HCT116 (cell line): ENCODE measurements at regions not wholly inside any gene's neighbourhood (a gene's known extent, or its start where the extent isn't known, plus 50 kb on each side); places are given as distances from the start of the nearest gene placed in this dataset.

Source experiments
- ATAC-seq: fragments of 200-7000 bp; cut with Tn5 transposase; 2 replicates; pipeline ENCODE4 v1.9.1; 2020; ENCODE audit warnings: mild to moderate bottlenecking, moderate library complexity
- BruUV-seq: library from RNA; stranded (reverse); fragments of 400-500 nt; replicated peaks from 2 replicates; lab custom pipeline; 2021; lab: Mats Ljungman, UMichigan
- CTCF ChIA-PET: fragments of 300-600 bp; sonication (Branson Sonifier 250); formaldehyde crosslinking; loops from one replicate; lab custom pipeline; 2021; ENCODE audit warnings: antibody characterized with exemption; lab: Charles Lee
- POLR2A ChIA-PET: fragments of 300-600, 350-600 bp; sonication (Branson Sonifier 250); formaldehyde crosslinking; loops from one replicate; lab custom pipeline; 2021; ENCODE audit warnings: antibody characterized with exemption; lab: Charles Lee
- RAD21 ChIA-PET, 2 experiments: fragments of 300-600 bp; sonication (Branson Sonifier 250); formaldehyde crosslinking; loops; one replicate each; lab custom pipeline; 2023; ENCODE audit warnings: low total read pairs in 2 of 2; ENCODE audit not compliant: uncharacterized antibody in 2 of 2, unreplicated experiment in 2 of 2, low non-redundant PET in 1 of 2; lab: Charles Lee
- DNase-seq: peaks from one replicate; pipeline ENCODE4 v3.0.0-alpha.2; 2010; ENCODE audit warnings: low read depth, low spot score
- H2AFZ ChIP-seq: fragments of 200-600 bp; shearing (Covaris generic), sonication (generic); 2 replicates; pipeline ENCODE4 v1.6.1; 2017; ENCODE audit warnings: low read depth, mixed run types, mixed read lengths, antibody characterized with exemption, low read length; ENCODE audit not compliant: poor library complexity, severe bottlenecking
- H3K27ac ChIP-seq: 2 replicates; pipeline ENCODE4 v1.5.1; 2012; ENCODE audit warnings: low read depth, low read length
- H3K27me3 ChIP-seq: fragments of 200-600 bp; sonication (generic); 2 replicates; pipeline ENCODE4 v1.6.1; 2016; ENCODE audit warnings: mixed run types, low read length, mixed read lengths; ENCODE audit not compliant: insufficient read depth
- H3K36me3 ChIP-seq, 2 experiments: fragments of 200-500 bp in 1 of 2; fragments of 200-600 bp in 1 of 2; sonication (Bioruptor generic) in 1 of 2; sonication (generic) in 1 of 2; 2 replicates each; pipeline versions ENCODE4 v1.5.1 to v1.6.1; 2014 to 2016; ENCODE audit warnings: low read length in 2 of 2, inconsistent platforms in 1 of 2, mixed read lengths in 1 of 2, mixed run types in 1 of 2; ENCODE audit not compliant: insufficient read depth in 2 of 2, control insufficient read depth in 1 of 2
- H3K4me1 ChIP-seq, 2 experiments: fragments of 200-600 bp in 1 of 2; sonication (generic) in 1 of 2; 2 replicates each; pipeline versions ENCODE4 v1.5.1 to v1.6.1; 2012 to 2017; ENCODE audit warnings: low read length in 2 of 2, inconsistent platforms in 1 of 2, mild to moderate bottlenecking in 1 of 2, mixed read lengths in 1 of 2, mixed run types in 1 of 2, moderate library complexity in 1 of 2; ENCODE audit not compliant: insufficient read depth in 2 of 2, control insufficient read depth in 1 of 2
- H3K4me2 ChIP-seq: fragments of 200-600 bp; sonication (generic); 2 replicates; pipeline ENCODE4 v1.6.1; 2017; ENCODE audit warnings: mixed run types, low read length, mixed read lengths
- H3K4me3 ChIP-seq, 2 experiments: fragments of 200-600 bp in 1 of 2; sonication (generic) in 1 of 2; replicated peaks in 1 of 2; 2 replicates each; pipeline ENCODE4 v1.5.1; 2011 to 2016; ENCODE audit warnings: low read length in 2 of 2, control low read depth in 1 of 2, low read depth in 1 of 2, mild to moderate bottlenecking in 1 of 2, mixed read lengths in 1 of 2, mixed run types in 1 of 2
- H3K79me2 ChIP-seq: fragments of 200-600 bp; sonication (generic); 2 replicates; pipeline ENCODE4 v1.6.1; 2017; ENCODE audit warnings: mild to moderate bottlenecking, mixed run types, low read length, moderate library complexity, mixed read lengths; ENCODE audit not compliant: insufficient read depth
- H3K9ac ChIP-seq: fragments of 200-600 bp; sonication (generic); 2 replicates; pipeline ENCODE4 v1.6.1; 2016; ENCODE audit warnings: low read length, mixed read lengths
- H3K9me2 ChIP-seq: fragments of 200-600 bp; sonication (generic), shearing (Covaris generic); 2 replicates; pipeline ENCODE4 v1.6.1; 2017; ENCODE audit warnings: mixed run types, mild to moderate bottlenecking, moderate library complexity; ENCODE audit not compliant: insufficient read depth
- H3K9me3 ChIP-seq, 2 experiments: fragments of 200-500 bp in 1 of 2; fragments of 200-600 bp in 1 of 2; sonication (Bioruptor generic) in 1 of 2; sonication (generic) in 1 of 2; 2 replicates each; pipeline ENCODE4 v1.6.1; 2014 to 2017; ENCODE audit warnings: low read length in 2 of 2, mixed read lengths in 2 of 2, inconsistent platforms in 1 of 2, low read depth in 1 of 2, mild to moderate bottlenecking in 1 of 2, mixed run types in 1 of 2, moderate library complexity in 1 of 2; ENCODE audit not compliant: control insufficient read depth in 1 of 2, insufficient read depth in 1 of 2
- H4K20me1 ChIP-seq: fragments of 200-600 bp; sonication (generic), shearing (Covaris generic); 2 replicates; pipeline ENCODE4 v1.6.1; 2017; ENCODE audit warnings: mixed run types, mild to moderate bottlenecking, moderate library complexity; ENCODE audit not compliant: insufficient read depth
- CEBPB ChIP-seq: IDR thresholded peaks from 2 replicates; pipeline ENCODE4 v1.6.1; 2012; ENCODE audit warnings: low read depth
- FOSL1 ChIP-seq: IDR thresholded peaks from 2 replicates; pipeline ENCODE4 v1.6.1; 2012; ENCODE audit warnings: low read depth
- JUND ChIP-seq: IDR thresholded peaks from 2 replicates; pipeline ENCODE4 v1.6.1; 2012
- MAX ChIP-seq: IDR thresholded peaks from 2 replicates; pipeline ENCODE4 v1.6.1; 2012
- RAD21 ChIP-seq: IDR thresholded peaks from 2 replicates; pipeline ENCODE4 v1.6.1; 2012; ENCODE audit warnings: low read depth, mild to moderate bottlenecking
- REST ChIP-seq: IDR thresholded peaks from 2 replicates; pipeline ENCODE4 v1.6.1; 2012; ENCODE audit warnings: low read depth
- TCF7L2 ChIP-seq: IDR thresholded peaks from 2 replicates; pipeline ENCODE4 v1.7.0; 2011; ENCODE audit warnings: borderline replicate concordance, inconsistent platforms; ENCODE audit not compliant: insufficient read depth, insufficient read length; ENCODE audit errors: extremely low read depth
- YY1 ChIP-seq: IDR thresholded peaks from 2 replicates; pipeline ENCODE4 v1.6.1; 2011; ENCODE audit warnings: low read length, low read depth, moderate library complexity, mild to moderate bottlenecking; ENCODE audit not compliant: insufficient replicate concordance; ENCODE audit errors: extremely low read depth
- ZFX ChIP-seq: fragments of 450-650 bp; IDR thresholded peaks from 2 replicates; pipeline ENCODE4 v1.6.1; 2017
- ZNF274 ChIP-seq: fragments of 200-500 bp; sonication (Bioruptor generic); IDR thresholded peaks from 2 replicates; pipeline ENCODE4 v1.6.1; 2014; ENCODE audit warnings: mild to moderate bottlenecking, low read depth, low read length, inconsistent platforms
- intact Hi-C: fragments of 100-400 bp; cut with micrococcal nuclease; formaldehyde crosslinking; loops from 2 replicates; pipeline ENCODE4 v1.10.0; 2022

DNA sequence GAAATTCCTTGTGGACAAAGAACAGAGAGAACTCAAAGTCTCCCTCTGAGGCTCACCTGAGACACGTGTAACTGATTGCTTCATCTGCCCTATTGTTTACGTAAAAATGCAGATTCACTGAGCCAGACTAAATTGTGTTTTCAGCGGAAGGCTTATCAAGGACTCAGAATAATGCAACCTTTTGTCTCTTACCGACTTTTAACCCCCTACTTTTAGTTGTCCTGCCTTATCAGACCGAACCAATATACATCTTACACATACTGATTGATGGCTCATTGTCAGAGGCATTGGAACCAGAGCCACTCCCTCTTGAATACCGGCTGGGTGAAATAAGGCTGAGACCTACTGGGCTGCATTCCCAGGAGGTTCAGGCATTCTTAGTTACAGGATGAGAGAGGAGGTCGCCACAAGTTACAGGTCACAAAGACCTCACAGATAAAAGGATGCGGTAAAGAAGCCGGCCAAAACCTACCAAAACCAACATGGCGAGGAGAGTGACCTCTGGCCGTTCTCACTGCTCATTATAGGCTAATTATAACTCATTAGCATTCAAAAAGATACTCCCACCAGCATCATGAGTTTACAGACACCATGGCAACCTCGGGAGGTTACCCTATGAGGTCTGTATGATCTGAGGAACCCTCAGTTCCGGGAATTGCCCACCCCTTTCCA, 95.5 kb upstream of the ZNF184 start:
- H3K9ac ChIP-seq, result no peak overlapping the region
- H3K9me3 ChIP-seq, result no peaks in the 10 kb centered on the region
- H3K9me2 ChIP-seq, result no peaks in the 10 kb centered on the region
- BruUV-seq, result no TSS peak
- ATAC-seq, result no peak
- no peak overlapping the region for H3K4me2 ChIP-seq
- intact Hi-C loops, result no loop called here
- CTCF ChIA-PET, result no interaction called here
- H3K4me3 ChIP-seq, result no peak overlapping the region
- H3K27ac ChIP-seq, result no peak overlapping the region
- POLR2A ChIA-PET, result no interaction called here
- RAD21 ChIA-PET, result no interaction called here
- TF ChIP-seq REST, result no peak
- no peak for TF ChIP-seq ZNF274
- no peak for TF ChIP-seq JUND
- TF ChIP-seq MAX, result no peak
- TF ChIP-seq CEBPB, result no peak
- TF ChIP-seq YY1, result no peak
- TF ChIP-seq FOSL1, result no peak
- TF ChIP-seq ZFX, result no peak
- TF ChIP-seq TCF7L2, result no peak
- no peak for TF ChIP-seq RAD21
- H3K4me1 ChIP-seq, result no peaks in the 10 kb centered on the region
- no peaks in the 10 kb centered on the region for H3K36me3 ChIP-seq
- H4K20me1 ChIP-seq, result no peaks in the 10 kb centered on the region
- H3K79me2 ChIP-seq, result no peaks in the 10 kb centered on the region
- H3K27me3 ChIP-seq, result no peaks in the 10 kb centered on the region
- no peak overlapping the region for H2AFZ ChIP-seq
- DNase-seq, result no peak
